SK-N-MC (cell line): ENCODE measurements at regions not wholly inside any gene's neighbourhood (a gene's known extent, or its start where the extent isn't known, plus 50 kb on each side); places are given as distances from the start of the nearest gene placed in this dataset.

Source experiments
- EZH2 ChIP-seq: fragments of 200-600 bp; sonication (generic); IDR thresholded peaks from one replicate; pipeline ENCODE4 v1.6.1; 2017; ENCODE audit warnings: antibody characterized with exemption
- POLR2AphosphoS5 ChIP-seq: IDR thresholded peaks from 2 replicates; pipeline ENCODE4 v1.6.1; 2012; ENCODE audit warnings: mild to moderate bottlenecking, low read depth, low read length, borderline replicate concordance

DNA sequence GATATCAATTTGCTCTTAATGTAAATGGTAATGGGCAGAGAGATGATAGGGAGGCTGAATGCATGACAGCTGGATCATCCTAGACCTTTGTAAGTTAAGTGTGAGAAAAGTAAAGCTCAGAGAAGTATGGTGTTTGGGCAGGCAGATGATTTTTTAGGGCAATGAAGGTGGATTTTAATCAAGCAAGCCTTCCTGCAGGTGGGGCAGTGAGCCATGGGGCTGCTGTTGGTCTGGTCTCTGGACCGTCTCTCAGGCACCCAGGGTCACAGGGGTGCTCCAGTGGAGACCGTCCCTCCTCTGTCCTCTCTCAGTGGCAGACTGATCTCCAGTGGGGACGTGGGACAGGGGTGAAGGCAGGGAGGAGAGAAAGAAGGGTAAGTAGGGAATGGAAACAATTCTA lies 69.8 kb upstream of the STK17B start:
- TF ChIP-seq POLR2AphosphoS5 (no peak), EZH2 (no peak)
